HL-60 (cell line): ENCODE measurements at regions not wholly inside any gene's neighbourhood (a gene's known extent, or its start where the extent isn't known, plus 50 kb on each side); places are given as distances from the start of the nearest gene placed in this dataset.
"Not testable (repeated sequence)": the region's sequence is repeated elsewhere in the genome, so short reads cannot be mapped to it uniquely, and the experiment has no call there.

ENCODE experiments used
- DNase-seq, 2 experiments: peaks; one replicate each; pipeline ENCODE4 v3.0.0-alpha.2; 2010 to 2020; ENCODE audit warnings: low read depth in 1 of 2, low spot score in 1 of 2
- H3K27ac ChIP-seq: fragments of 250-450 bp; sonication (Bioruptor Pico); replicated peaks from 2 replicates; pipeline ENCODE4 v1.5.1; 2020; ENCODE audit warnings: mild to moderate bottlenecking, moderate library complexity
- H3K27me3 ChIP-seq: fragments of 250-450 bp; sonication (Bioruptor Pico); 2 replicates; pipeline ENCODE4 v1.5.1; 2021; ENCODE audit warnings: mild to moderate bottlenecking, moderate library complexity; ENCODE audit not compliant: insufficient read depth, poor library complexity, severe bottlenecking
- H3K4me3 ChIP-seq: replicated peaks from 2 replicates; pipeline ENCODE4 v1.5.1; 2011; ENCODE audit warnings: mild to moderate bottlenecking, control low read depth, low read length; ENCODE audit not compliant: insufficient read depth
- CTCF ChIP-seq: IDR thresholded peaks from one replicate; pipeline ENCODE4 v1.5.1; 2011; ENCODE audit warnings: low read length, control low read depth, inconsistent platforms; ENCODE audit not compliant: insufficient read depth
- GABPA ChIP-seq: IDR thresholded peaks from 2 replicates; pipeline ENCODE4 v1.6.1; 2012; ENCODE audit warnings: low read depth
- POLR2AphosphoS5 ChIP-seq: IDR thresholded peaks from 2 replicates; pipeline ENCODE4 v1.6.1; 2012; ENCODE audit warnings: low read depth
- SPI1 ChIP-seq: IDR thresholded peaks from 2 replicates; pipeline ENCODE4 v1.6.1; 2012; ENCODE audit warnings: low read depth, mild to moderate bottlenecking, borderline replicate concordance
- TF ChIP-seq, protein P1 (sequence below): IDR thresholded peaks from 2 replicates; pipeline ENCODE4 v1.6.1; 2012; ENCODE audit warnings: low read depth; ENCODE audit not compliant: insufficient replicate concordance

DNA sequence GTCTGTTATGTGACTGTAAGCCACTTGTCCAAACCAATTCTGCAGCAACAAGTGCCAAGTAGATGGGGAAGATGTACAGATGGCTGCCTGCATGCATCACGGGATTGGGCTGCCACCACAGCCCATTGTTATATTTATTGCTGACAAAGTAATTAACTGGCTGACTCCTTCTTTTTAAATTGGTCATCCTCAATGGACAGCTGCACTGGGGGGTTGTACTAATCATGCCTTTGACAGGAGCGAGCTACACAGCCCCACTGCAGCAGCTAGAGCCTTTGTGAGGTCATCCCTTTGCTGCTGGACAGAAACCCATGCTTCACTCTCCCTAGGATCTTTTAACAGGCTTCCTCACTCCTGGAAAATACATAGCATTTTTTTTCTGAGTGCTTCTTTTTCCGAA is 146.7 kb upstream of the CXXC4 start:
- Histone ChIP-seq H3K27ac (no peak overlapping the region), H3K27me3 (no peaks in the 10 kb centered on the region), H3K4me3 (no peak overlapping the region)
- TF ChIP-seq, protein P1, sequence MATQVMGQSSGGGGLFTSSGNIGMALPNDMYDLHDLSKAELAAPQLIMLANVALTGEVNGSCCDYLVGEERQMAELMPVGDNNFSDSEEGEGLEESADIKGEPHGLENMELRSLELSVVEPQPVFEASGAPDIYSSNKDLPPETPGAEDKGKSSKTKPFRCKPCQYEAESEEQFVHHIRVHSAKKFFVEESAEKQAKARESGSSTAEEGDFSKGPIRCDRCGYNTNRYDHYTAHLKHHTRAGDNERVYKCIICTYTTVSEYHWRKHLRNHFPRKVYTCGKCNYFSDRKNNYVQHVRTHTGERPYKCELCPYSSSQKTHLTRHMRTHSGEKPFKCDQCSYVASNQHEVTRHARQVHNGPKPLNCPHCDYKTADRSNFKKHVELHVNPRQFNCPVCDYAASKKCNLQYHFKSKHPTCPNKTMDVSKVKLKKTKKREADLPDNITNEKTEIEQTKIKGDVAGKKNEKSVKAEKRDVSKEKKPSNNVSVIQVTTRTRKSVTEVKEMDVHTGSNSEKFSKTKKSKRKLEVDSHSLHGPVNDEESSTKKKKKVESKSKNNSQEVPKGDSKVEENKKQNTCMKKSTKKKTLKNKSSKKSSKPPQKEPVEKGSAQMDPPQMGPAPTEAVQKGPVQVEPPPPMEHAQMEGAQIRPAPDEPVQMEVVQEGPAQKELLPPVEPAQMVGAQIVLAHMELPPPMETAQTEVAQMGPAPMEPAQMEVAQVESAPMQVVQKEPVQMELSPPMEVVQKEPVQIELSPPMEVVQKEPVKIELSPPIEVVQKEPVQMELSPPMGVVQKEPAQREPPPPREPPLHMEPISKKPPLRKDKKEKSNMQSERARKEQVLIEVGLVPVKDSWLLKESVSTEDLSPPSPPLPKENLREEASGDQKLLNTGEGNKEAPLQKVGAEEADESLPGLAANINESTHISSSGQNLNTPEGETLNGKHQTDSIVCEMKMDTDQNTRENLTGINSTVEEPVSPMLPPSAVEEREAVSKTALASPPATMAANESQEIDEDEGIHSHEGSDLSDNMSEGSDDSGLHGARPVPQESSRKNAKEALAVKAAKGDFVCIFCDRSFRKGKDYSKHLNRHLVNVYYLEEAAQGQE, result no peak
- TF ChIP-seq POLR2AphosphoS5 (no peak), GABPA (no peak), SPI1 (no peak), CTCF (no peak)
- no peak for DNase-seq

- H3K27me3 ChIP-seq, result no peaks in the 10 kb centered on the region
- no peak overlapping the region for H3K27ac ChIP-seq
- TF ChIP-seq, protein P1, result no peak
- TF ChIP-seq POLR2AphosphoS5, result no peak
- no peak for DNase-seq
- no peak overlapping the region for H3K4me3 ChIP-seq
These were observed 147.8 kb upstream of the CXXC4 start for GRCh38 chr4:104642521-104642920.

GRCh38 chr4:104643805-104644204 is 149.1 kb upstream of the CXXC4 start:
- no peak for TF ChIP-seq CTCF
- no peak for TF ChIP-seq GABPA
- no peak for TF ChIP-seq POLR2AphosphoS5
- TF ChIP-seq, protein P1, result no peak
- no peak for TF ChIP-seq SPI1
- no peaks in the 10 kb centered on the region for H3K27me3 ChIP-seq
- H3K27ac ChIP-seq, result no peak overlapping the region
- no peak for DNase-seq
- H3K4me3 ChIP-seq, result no peak overlapping the region

DNA sequence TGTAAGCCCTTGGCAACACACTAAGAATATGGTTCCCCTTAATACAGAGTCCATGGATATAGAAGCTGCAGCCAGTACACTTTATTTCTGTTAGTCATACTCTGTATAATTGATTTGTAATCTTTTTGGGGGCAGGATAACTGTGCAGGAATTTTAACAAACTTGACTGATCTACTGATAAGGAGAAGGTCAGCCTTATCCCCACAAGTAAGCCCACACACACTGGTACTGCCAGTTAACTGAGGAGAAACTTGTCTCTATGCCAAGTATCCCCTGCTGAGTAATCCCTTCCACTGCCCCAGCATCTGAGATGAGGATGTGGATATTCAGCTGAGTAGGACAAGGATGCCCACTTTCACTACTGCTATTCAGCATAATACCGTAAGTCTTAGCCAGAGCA is 154.9 kb upstream of the CXXC4 start:
- Histone ChIP-seq H3K27me3 (no peaks in the 10 kb centered on the region), H3K4me3 (no peak overlapping the region), H3K27ac (no peak overlapping the region)
- TF ChIP-seq POLR2AphosphoS5, result no peak
- DNase-seq, result no peak

DNA sequence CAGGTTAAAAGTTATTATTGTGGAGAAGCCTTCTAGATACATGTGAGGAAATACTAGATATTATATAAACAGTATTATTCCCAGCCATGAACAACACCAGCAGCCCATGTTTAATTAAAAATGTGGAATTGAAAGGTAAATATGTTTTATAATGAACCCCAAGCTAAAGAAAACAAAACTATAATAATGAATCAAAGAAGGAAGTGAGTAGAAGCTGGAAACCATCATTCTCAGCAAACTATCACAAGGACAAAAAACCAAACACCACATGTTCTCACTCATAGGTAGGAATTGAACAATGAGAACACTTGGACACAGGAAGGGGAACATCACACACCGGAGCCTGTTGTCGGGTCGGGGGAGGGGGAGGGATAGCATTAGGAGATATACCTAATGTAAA is 167.6 kb upstream of the CXXC4 start:
- H3K27ac ChIP-seq, DNase-seq, H3K4me3 ChIP-seq, H3K27me3 ChIP-seq: not testable (repeated sequence)
